ENCODE measurements at regions not wholly inside any gene's neighbourhood (a gene's known extent, or its start where the extent isn't known, plus 50 kb on each side); places are given as distances from the start of the nearest gene placed in this dataset.
"Not testable (repeated sequence)": the region's sequence is repeated elsewhere in the genome, so short reads cannot be mapped to it uniquely, and the experiment has no call there.

DNA sequence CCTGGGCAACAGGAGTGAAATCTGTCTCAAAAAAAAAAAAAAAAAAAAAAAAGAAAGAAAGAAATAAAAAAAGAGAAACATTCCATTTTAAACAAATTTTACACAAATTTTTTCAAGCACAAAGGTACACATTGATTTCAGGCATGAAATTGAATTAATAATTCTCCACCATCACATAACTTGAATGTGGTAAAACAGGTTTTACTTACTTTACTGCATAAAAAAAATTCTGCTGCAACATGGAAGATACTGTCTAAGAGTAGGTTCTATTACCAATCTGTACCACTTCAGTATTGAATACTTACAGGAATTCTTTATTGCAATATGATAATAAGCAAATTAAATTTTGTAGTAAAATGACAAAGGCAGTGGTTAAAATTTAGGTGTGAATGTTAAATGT is 271.6 kb upstream of the ARSJ start:
- DNase-seq = no peak

GRCh38 chr4:114252499-114252898 is 273.1 kb upstream of the ARSJ start:
- no peak for DNase-seq

GRCh38 chr4:114257501-114257900 is 278.1 kb upstream of the ARSJ start:
- DNase-seq = no peak

- not testable (repeated sequence) for DNase-seq
Observed at GRCh38 chr4:114262421-114262820, 283.0 kb upstream of the ARSJ start.

- no peak for DNase-seq
Observed at GRCh38 chr4:114263233-114263632, 283.8 kb upstream of the ARSJ start.

DNA sequence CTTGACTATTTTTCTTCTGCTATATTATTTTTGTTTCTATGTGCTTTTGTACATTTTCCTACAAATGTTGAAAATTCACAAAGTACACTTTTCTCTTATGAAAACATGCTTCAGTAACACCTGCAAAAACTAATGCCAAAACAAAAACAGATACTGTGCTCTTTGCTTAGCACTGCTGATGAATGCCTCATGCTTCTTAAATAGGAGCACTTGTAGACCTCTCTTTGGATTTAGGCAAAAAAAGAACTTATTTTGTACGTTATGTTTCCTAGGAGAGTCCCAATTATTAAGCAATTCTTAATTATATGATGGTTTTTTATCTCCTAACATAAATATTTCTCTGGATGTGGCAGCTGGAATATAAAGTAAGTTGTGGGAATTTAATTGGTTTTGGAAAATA is 285.0 kb upstream of the ARSJ start:
- DNase-seq = no peak

- no peak for DNase-seq
Observed at GRCh38 chr4:114264877-114265291, 285.4 kb upstream of the ARSJ start.

DNA sequence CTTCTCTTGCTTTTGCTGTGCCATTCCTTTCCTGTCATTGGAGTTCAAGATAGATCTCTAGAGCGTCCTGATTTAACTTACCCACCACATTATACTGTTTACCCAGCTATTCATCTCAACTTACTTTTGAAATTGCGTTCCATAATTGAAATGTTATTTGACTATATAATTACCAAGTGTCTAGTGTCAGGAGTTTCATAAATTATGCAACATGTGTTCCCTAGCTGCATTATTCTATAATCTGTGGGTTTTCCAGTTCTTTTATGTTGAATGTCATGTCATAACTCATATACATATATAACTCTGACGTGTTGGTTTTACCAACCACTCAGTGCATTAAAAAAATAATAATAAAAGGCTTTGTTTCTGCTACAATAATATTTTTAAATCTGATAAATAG is 285.9 kb upstream of the ARSJ start:
- no peak for DNase-seq

DNA sequence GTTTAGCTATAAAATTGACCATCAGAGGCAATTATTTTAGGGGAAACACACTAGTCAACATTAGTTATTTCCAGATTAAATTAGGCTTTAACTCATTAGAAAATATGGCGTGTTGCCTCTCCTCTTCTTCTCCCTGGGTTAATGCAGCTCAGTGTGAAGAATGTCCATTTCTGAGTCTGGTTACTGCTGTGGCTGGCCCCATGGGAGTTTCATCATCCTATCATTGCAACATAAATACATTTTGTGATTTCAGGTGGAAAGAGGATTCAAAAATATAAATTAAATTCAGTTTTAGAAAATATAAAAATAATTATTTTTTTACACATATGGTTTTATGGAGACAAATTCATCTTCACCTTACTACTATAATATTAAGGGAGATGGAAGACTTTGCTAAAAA is 288.5 kb upstream of the ARSJ start:
- DNase-seq = no peak

DNA sequence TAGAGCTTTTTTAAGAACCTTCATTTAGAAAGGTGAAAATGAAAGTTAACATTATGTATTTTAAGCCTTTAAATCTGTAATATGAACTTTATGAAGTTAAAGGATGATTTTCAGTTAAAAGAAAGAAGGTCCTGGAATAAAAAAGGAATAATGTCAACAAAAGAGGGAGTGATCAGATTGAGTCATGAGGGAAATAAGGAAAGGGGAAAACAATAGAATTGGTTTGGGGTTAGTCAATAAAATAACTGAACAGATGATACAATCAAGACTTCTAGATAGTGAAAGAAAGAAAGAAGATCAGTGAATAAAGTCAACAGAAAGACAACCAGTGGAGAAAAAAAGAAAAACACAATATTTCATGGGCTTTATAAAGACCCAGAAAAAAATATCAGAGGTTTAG is 291.6 kb upstream of the ARSJ start:
- DNase-seq = no peak

DNA sequence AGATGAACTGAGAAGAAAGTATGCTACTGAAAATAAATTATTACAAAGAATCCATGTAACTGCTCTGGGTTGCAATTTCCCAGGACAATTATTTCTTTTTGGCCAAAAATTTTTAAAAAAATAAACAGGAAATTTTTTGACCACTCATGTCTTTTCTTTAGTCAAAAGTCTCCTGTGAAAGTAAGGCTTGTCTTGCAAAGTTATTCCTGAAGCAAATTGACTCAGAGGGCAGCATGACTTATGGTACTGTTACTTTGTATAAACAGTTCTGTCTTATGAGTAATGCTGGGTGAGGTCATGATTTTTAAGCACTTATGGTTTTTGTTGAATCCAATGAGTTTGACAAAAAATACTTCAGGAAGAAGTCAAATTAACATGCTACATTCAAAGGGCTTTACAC is 292.8 kb upstream of the ARSJ start:
- no peak for DNase-seq

DNA sequence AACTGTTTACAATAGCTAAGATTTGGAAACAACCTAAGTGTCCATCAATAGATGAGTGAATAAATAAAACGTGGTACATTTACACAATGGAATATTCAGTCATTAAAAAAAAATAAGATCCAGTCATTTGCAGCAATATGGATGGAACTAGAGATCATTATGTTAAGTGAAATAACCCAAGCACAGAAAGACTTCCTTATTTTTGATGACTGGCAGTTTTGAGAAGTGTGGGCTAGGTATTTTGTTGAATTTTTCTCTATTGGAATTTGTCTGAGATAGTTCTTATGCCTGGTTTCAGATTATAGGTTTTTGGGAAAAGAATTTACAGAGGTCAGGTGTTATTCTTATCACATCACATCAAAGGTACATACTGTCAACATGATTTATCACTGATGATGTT is 293.8 kb upstream of the ARSJ start:
- no peak for DNase-seq

DNA sequence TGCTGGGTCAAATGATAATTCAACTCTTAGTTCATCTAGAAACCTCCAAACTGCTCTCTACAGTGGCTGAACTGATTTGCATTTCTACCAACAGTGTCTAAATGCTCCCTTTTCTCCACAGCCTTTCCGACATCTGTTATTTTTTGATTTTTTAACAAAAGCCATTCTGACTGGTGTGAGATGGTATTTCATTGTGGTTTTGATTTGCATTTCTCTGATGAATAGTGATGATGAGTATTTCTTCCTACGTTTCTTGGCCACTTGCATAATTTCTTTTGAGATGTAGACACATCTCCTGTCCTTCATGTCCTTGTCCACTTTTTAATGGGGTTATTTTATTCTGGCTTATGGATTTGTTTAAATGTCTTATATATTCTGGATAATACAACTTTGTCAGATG is 298.2 kb upstream of the ARSJ start:
- no peak for DNase-seq

GRCh38 chr4:114279066-114279465 is 299.6 kb upstream of the ARSJ start:
- no peak for DNase-seq

- DNase-seq = no peak
Observed at GRCh38 chr4:114279711-114280110, 300.3 kb upstream of the ARSJ start.

DNA sequence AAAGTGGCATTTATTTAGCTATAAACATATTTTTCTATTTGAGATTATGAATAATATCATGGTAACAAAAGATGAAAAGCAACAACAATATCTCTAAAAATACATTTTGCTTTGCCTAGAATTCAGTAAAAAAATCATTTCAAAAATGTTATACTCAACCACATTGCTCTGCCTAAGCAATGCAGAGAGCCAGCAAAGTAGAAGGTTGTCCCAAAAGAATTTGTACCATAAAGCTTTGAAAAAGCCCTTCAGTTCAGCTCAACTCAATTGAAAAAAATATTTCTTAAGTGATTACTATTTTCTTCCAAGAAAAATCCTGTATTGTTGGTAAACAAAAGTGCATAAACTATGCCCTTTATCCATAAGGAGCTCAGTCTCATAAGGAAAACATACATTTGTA is 301.2 kb upstream of the ARSJ start:
- no peak for DNase-seq

DNA sequence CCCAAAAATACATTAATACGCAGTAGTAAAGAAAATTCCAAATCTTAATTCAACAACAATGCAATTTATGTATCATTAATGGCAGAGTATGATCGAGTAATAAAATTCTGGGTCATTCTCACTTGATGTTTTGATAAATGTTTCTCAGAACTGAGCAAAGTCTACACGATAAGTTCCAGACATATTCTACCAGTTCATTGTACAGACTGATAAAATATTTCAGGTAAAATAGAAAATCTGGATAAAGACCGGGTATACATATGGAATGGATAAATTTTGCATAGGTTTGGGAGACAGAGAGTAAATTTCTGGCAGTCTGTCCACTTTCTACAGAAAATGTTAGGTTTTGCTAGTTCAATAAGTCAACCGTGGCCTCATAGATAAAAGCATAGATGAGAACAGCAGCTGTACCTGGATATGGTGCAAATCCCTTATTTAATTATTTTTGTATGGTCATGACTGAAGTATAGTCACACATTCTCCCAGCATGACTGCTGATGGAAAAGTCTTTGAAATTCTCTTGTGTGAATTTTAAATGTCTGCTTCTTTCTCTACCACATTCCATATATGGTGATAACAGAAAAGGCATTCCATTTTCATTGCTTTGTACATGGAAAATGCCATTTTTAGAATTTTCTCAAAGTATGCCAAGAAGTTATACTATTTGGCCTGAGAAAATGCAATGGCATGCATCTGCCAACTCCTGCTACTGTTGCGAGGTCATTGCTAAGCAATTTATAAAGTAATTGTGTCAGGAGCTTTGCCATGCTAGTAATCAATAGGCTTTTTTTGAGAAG is 301.9 kb upstream of the ARSJ start:
- no peak for DNase-seq

DNA sequence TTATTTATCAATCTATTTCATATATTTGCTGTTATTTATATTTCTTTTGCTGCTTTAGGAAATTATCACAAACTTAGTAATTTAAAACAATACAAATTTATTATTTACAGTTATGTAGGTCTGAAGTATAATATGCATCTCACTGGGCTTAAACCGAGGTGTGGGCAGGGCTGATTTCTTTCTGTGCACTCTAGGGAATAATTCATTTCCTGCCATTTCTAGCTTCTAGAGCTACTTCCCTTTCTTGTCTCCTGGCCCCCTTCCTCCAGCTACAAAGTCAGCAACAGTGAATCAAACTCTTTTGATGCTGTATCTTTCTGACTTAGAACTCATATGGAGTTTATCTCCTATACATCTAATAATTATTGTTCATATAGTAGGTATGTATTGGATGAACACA is 303.5 kb upstream of the ARSJ start:
- no peak for DNase-seq

DNA sequence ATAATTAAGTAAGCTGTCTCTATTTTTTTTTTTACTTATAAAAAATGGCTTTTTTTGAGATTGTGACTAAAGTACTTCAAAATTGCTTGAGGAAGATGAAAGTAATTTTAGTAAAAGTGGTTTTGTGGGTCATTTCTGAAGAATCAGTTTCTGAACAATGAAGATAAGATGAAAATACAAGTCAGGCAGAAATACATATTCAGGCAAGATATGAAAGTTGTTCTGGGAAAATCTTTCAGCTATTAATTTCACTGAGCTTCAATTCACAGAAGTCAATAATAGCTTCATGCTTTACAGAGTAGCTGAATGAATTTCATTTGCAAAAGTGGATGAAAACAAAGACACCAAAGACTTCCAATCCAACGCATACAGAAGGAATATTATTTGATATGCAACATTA is 305.2 kb upstream of the ARSJ start:
- DNase-seq = no peak

DNA sequence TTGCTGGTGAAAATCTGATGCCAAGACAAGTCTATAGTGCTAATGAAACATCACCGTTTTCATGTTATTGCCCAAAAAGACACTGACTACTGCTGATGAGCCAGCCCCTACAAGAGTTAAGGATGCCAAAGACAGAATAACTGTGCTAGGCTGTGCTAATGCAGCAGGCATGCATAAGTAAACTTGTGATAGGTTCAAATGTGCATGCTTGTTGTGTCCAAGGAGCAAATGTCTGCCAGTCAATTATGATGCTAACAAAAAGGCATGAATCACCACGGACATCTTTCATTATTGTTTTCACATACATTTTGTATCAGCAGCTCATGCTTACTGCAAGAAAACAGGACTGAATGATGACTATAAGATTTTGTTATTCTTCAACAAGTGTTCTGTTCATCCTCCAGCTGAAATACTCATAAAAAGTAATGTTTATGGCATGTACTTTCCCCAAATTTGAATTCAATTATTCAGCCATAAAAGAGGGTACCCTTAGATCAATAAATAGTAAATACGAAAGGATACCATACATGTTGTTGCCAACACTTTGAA is 306.9 kb upstream of the ARSJ start:
- no peak for DNase-seq

DNA sequence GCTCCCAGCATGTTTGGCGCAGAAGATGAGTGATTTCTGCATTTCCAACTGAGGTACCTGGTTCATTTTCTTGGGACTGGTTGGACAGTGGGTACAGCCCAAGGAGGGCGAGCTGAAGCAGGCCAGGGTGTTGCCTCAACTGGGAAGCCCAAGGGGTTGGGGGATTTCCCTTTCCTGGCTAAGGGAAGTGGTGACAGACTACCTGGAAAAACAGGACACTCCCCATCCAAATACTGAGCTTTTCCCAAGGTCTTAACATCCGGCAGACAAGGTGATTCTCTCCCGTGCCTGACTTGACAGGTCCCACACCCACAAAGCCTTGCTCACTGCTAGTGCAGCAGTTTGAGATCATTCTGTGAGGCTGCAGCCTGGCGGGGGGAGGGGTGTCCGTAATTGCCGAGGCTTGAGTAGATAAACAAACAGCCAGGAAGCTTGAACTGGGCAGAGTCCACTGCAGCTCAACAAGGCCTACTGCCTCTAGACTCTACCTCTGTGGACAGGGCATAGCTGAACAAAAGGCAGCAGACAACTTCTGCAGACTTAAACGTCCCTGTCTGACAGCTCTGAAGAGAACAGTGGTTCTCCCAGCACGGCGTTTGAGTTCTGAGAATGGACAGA is 307.7 kb upstream of the ARSJ start:
- DNase-seq = no peak

- DNase-seq = no peak
Observed at GRCh38 chr4:114296126-114296525, 302.5 kb upstream of the UGT8 start.

GRCh38 chr4:114302472-114302871 is 296.1 kb upstream of the UGT8 start:
- DNase-seq = no peak

DNA sequence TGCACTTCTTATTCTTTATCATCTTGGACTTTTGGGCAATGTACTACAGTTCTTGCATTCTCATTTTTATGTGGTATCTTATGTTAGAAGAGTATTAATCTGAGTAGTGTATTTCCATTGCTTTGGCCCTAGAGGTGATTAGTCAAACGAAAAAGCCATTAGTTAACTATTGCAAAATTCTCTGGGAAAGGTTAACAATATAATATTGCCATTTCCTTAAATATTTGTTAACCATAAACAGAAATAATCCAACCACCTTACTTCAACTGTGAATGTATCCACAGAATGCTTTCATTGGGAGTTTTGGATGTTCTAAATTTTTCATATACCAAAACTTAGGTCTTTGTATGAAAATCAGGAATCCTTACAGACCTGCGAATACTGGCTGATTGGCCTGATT is 294.6 kb upstream of the UGT8 start:
- DNase-seq = no peak

- DNase-seq = no peak
Observed at GRCh38 chr4:114304567-114304966, 294.0 kb upstream of the UGT8 start.

All from right hindlimb (tissue), 1 donor.